ENCODE measurements at regions not wholly inside any gene's neighbourhood (a gene's known extent, or its start where the extent isn't known, plus 50 kb on each side); places are given as distances from the start of the nearest gene placed in this dataset.

DNA sequence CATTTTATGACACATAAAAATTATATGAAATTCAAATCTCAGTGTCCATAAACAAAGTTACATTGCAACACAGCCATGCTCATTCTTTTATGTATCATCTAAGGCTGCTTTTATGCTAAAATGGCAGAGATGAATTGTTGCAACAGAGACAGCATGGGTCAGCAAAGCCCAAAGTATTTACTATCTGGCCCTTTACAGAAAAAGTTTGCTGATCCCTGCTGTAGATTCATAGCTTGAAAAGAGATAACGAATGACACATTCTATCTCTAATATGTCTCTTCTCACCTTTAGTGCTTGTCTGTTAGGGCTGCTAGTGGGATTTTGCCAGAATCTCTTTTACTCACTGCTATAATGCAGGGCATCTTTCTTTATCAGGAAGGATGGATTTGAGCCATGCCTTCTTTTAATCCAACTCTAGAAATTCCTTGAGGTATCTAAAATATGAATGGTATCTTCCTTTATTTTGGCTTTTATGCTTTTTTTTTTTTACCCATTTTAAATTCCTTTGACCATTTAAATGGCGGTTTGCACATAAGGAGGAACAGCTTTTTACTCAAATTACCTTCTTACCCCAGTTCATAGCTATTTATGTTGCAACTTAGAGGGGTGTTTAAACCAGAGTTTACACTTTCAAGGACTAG is 598.2 kb downstream of the PLPP3 start:
- no peak for TF ChIP-seq POLR2A (IDR thresholded peaks at IDR 0.05)
- TF ChIP-seq, protein P1, sequence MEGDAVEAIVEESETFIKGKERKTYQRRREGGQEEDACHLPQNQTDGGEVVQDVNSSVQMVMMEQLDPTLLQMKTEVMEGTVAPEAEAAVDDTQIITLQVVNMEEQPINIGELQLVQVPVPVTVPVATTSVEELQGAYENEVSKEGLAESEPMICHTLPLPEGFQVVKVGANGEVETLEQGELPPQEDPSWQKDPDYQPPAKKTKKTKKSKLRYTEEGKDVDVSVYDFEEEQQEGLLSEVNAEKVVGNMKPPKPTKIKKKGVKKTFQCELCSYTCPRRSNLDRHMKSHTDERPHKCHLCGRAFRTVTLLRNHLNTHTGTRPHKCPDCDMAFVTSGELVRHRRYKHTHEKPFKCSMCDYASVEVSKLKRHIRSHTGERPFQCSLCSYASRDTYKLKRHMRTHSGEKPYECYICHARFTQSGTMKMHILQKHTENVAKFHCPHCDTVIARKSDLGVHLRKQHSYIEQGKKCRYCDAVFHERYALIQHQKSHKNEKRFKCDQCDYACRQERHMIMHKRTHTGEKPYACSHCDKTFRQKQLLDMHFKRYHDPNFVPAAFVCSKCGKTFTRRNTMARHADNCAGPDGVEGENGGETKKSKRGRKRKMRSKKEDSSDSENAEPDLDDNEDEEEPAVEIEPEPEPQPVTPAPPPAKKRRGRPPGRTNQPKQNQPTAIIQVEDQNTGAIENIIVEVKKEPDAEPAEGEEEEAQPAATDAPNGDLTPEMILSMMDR (IDR thresholded peaks at IDR 0.05): no peak
